ENCODE measurements at regions not wholly inside any gene's neighbourhood (a gene's known extent, or its start where the extent isn't known, plus 50 kb on each side); places are given as distances from the start of the nearest gene placed in this dataset.

DNA sequence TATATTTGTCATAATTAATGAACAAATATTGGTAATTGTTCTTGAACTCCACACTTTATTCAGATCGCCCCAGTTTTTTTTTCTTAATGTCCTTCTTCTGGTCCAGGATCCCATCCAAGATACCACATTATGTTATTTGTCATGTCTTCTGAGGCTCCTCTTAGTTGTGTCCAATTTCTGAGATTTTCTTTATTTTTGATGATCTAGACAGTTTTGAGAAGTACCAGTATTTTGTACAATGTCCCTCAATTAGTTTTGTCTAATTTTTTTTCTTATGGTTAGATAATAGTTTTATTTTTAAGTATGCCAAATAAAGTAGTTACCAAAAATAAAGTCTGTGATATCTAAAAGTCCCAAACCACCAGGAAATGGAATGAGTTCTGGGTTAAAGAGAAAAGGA, 440.8 kb upstream of the ATP2B1 start:
- H3K36me3 Mint-ChIP-seq (ENCODE audit: low read depth) = no peaks in the 10 kb centered on the region
- peaks cover 13% of the 10 kb centered on the region for H3K4me1 Mint-ChIP-seq
- no peaks in the 10 kb centered on the region for H3K27me3 Mint-ChIP-seq (ENCODE audit: low read depth)
- H3K27ac Mint-ChIP-seq = no peak overlapping the region
- TF ChIP-seq, protein P1, sequence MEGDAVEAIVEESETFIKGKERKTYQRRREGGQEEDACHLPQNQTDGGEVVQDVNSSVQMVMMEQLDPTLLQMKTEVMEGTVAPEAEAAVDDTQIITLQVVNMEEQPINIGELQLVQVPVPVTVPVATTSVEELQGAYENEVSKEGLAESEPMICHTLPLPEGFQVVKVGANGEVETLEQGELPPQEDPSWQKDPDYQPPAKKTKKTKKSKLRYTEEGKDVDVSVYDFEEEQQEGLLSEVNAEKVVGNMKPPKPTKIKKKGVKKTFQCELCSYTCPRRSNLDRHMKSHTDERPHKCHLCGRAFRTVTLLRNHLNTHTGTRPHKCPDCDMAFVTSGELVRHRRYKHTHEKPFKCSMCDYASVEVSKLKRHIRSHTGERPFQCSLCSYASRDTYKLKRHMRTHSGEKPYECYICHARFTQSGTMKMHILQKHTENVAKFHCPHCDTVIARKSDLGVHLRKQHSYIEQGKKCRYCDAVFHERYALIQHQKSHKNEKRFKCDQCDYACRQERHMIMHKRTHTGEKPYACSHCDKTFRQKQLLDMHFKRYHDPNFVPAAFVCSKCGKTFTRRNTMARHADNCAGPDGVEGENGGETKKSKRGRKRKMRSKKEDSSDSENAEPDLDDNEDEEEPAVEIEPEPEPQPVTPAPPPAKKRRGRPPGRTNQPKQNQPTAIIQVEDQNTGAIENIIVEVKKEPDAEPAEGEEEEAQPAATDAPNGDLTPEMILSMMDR (IDR thresholded peaks at IDR 0.05; ENCODE audit: unreplicated experiment in 3 of 3) = no peak
- H3K9me3 Mint-ChIP-seq = no peaks in the 10 kb centered on the region
- no peak overlapping the region for H3K4me3 Mint-ChIP-seq

- Mint-ChIP-seq H3K27me3 (ENCODE audit: low read depth) (no peaks in the 10 kb centered on the region), H3K9me3 (peaks cover 16% of the 10 kb centered on the region), H3K4me3 (no peak overlapping the region), H3K27ac (no peak overlapping the region), H3K4me1 (no peaks in the 10 kb centered on the region), H3K36me3 (ENCODE audit: low read depth) (no peaks in the 10 kb centered on the region)
- TF ChIP-seq, protein P1 (IDR thresholded peaks at IDR 0.05; ENCODE audit: unreplicated experiment in 3 of 3) = no peak
Observed at GRCh38 chr12:90129366-90130030, 420.9 kb upstream of the ATP2B1 start.

DNA sequence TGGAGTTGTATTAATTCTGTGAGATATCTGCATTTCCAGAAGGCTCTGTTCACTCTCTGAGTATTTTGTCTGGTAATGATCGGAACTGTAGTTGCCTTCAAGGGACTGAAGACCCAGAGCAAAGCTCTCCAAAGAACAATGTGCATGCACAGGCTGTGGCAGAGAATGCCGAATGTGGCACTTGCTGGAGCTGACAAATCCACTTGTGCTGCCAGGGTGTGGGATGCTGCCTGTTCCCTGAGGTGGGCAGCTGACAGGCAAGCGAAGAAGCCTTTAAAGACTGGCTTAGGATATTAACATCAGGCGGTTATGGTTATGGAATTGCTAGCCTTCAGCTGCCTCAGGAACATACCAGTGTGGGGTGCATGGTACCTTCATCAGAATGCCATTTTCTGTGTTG, 419.9 kb upstream of the ATP2B1 start:
- Mint-ChIP-seq H3K4me1 (no peaks in the 10 kb centered on the region), H3K4me3 (no peak overlapping the region), H3K27me3 (ENCODE audit: low read depth) (no peaks in the 10 kb centered on the region), H3K9me3 (peaks cover 16% of the 10 kb centered on the region), H3K27ac (no peak overlapping the region), H3K36me3 (ENCODE audit: low read depth) (no peaks in the 10 kb centered on the region)
- TF ChIP-seq, protein P1 (IDR thresholded peaks at IDR 0.05; ENCODE audit: unreplicated experiment in 3 of 3) = no peak

GRCh38 chr12:90126125-90126524, 417.5 kb upstream of the ATP2B1 start:
- peaks cover 3% of the 10 kb centered on the region for H3K27me3 Mint-ChIP-seq (ENCODE audit: low read depth)
- no peak overlapping the region for H3K27ac Mint-ChIP-seq
- peaks cover 3% of the 10 kb centered on the region for H3K36me3 Mint-ChIP-seq (ENCODE audit: low read depth)
- TF ChIP-seq, protein P1 (IDR thresholded peaks at IDR 0.05; ENCODE audit: unreplicated experiment in 3 of 3) = no peak
- no peak overlapping the region for H3K4me3 Mint-ChIP-seq
- peaks cover 23% of the 10 kb centered on the region for H3K9me3 Mint-ChIP-seq
- H3K4me1 Mint-ChIP-seq = peaks cover 6% of the 10 kb centered on the region

DNA sequence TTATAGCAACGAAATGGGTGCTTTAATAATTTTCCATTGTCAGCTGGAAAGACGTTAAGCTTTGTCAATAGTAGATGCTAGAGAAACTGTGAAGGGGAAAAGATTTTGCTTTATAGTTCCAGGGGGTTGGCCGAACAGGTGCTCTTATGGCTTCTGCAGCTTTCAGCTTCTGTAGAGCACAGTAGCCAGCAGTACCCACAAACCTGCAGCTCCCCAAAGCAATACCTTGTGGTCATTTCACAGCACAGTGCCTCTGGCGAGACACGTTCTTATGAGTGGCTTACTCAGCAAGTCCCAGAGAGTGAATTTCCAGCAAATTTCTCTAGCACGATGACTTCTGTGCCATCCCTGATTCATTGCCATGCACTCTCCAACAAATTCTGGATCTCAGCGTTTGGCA, 416.3 kb upstream of the ATP2B1 start:
- Mint-ChIP-seq H3K27ac (no peak overlapping the region), H3K9me3 (peaks cover 35% of the 10 kb centered on the region), H3K4me1 (peaks cover 6% of the 10 kb centered on the region), H3K27me3 (ENCODE audit: low read depth) (peaks cover 3% of the 10 kb centered on the region), H3K36me3 (ENCODE audit: low read depth) (peaks cover 8% of the 10 kb centered on the region), H3K4me3 (no peak overlapping the region)
- TF ChIP-seq, protein P1 (IDR thresholded peaks at IDR 0.05; ENCODE audit: unreplicated experiment in 3 of 3) = no peak

DNA sequence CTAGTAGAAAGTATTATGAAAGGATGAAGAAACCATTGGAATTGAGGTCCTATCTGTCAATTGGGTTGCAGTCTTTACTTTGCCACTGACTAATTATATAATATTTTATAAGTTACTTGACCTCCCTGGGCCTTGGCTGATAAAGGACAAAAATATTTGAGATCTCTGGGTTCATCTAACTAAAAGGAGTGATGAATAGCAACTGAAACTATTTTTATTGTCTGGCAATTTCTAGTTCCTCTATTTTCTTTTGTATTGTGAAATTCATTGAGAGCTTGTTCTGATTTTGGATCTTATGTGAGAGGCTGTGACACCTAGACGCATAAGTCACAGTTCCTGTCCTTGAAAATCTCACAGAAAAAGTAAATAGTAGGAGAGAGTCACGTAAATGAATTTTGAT, 415.7 kb upstream of the ATP2B1 start:
- Mint-ChIP-seq H3K4me1 (peaks cover 6% of the 10 kb centered on the region), H3K9me3 (peaks cover 40% of the 10 kb centered on the region), H3K27ac (no peak overlapping the region), H3K4me3 (no peak overlapping the region), H3K27me3 (ENCODE audit: low read depth) (peaks cover 3% of the 10 kb centered on the region), H3K36me3 (ENCODE audit: low read depth) (peaks cover 11% of the 10 kb centered on the region)
- TF ChIP-seq, protein P1 (IDR thresholded peaks at IDR 0.05; ENCODE audit: unreplicated experiment in 3 of 3) = no peak

All from nephron (organoid).